ENCODE measurements at regions not wholly inside any gene's neighbourhood (a gene's known extent, or its start where the extent isn't known, plus 50 kb on each side); places are given as distances from the start of the nearest gene placed in this dataset.

GRCh38 chr5:20463206-20463605 lies 475.2 kb upstream of the CDH18 start:
- no peak for DNase-seq (ENCODE audit: low spot score in 2 of 2)
- H3K4me3 ChIP-seq: no peak overlapping the region
- no peaks in the 10 kb centered on the region for H3K27me3 ChIP-seq
- H3K27ac ChIP-seq: no peak overlapping the region
- H3K4me1 ChIP-seq: no peaks in the 10 kb centered on the region
- H3K9me3 ChIP-seq: no peaks in the 10 kb centered on the region
- no peaks in the 10 kb centered on the region for H3K36me3 ChIP-seq
- 46% methylated on average over 4 of the region's 4 CpGs for WGBS
- TF ChIP-seq CTCF (IDR thresholded peaks at IDR 0.05) (no peak), EP300 (IDR thresholded peaks at IDR 0.05) (no peak), POLR2AphosphoS5 (IDR thresholded peaks at IDR 0.05) (no peak), POLR2A (IDR thresholded peaks at IDR 0.05) (no peak)

- 90% methylated on average over 3 of the region's 3 CpGs for WGBS
- H3K9me3 ChIP-seq: no peaks in the 10 kb centered on the region
- no peaks in the 10 kb centered on the region for H3K36me3 ChIP-seq
- no peak for TF ChIP-seq EP300 (IDR thresholded peaks at IDR 0.05)
- no peak for TF ChIP-seq POLR2A (IDR thresholded peaks at IDR 0.05)
- TF ChIP-seq CTCF (IDR thresholded peaks at IDR 0.05): no peak
- TF ChIP-seq POLR2AphosphoS5 (IDR thresholded peaks at IDR 0.05): no peak
- DNase-seq (ENCODE audit: low spot score in 2 of 2): no peak
- H3K27ac ChIP-seq: no peak overlapping the region
- H3K27me3 ChIP-seq: no peaks in the 10 kb centered on the region
- H3K4me3 ChIP-seq: no peak overlapping the region
- H3K4me1 ChIP-seq: no peaks in the 10 kb centered on the region
Measured at GRCh38 chr5:20446121-20446520, 458.1 kb upstream of the CDH18 start.

- Histone ChIP-seq H3K36me3 (no peaks in the 10 kb centered on the region), H3K9me3 (no peaks in the 10 kb centered on the region)
Measured at GRCh38 chr5:20445326-20445860, 457.4 kb upstream of the CDH18 start.

GRCh38 chr5:20434786-20435185 lies 446.8 kb upstream of the CDH18 start:
- Histone ChIP-seq H3K36me3 (no peaks in the 10 kb centered on the region), H3K27me3 (no peaks in the 10 kb centered on the region), H3K4me1 (no peaks in the 10 kb centered on the region), H3K27ac (no peak overlapping the region), H3K9me3 (no peaks in the 10 kb centered on the region), H3K4me3 (no peak overlapping the region)
- TF ChIP-seq POLR2AphosphoS5 (IDR thresholded peaks at IDR 0.05) (no peak), EP300 (IDR thresholded peaks at IDR 0.05) (no peak), POLR2A (IDR thresholded peaks at IDR 0.05) (no peak), CTCF (IDR thresholded peaks at IDR 0.05) (no peak)
- 86% methylated on average over 3 of the region's 3 CpGs for WGBS
- DNase-seq (ENCODE audit: low spot score in 2 of 2): no peak

More at GRCh38 chr5:20445326-20445860, 457.4 kb upstream of the CDH18 start:
- Histone ChIP-seq H3K4me1 (no peaks in the 10 kb centered on the region), H3K4me3 (no peak overlapping the region), H3K27ac (no peak overlapping the region), H3K27me3 (no peaks in the 10 kb centered on the region)
- no peak for DNase-seq (ENCODE audit: low spot score in 2 of 2)
- WGBS: 38% methylated on average over 1 of the region's 1 CpG
- TF ChIP-seq CTCF (IDR thresholded peaks at IDR 0.05) (no peak), POLR2A (IDR thresholded peaks at IDR 0.05) (no peak), POLR2AphosphoS5 (IDR thresholded peaks at IDR 0.05) (no peak), EP300 (IDR thresholded peaks at IDR 0.05) (no peak)

GRCh38 chr5:20420991-20421595 lies 433.1 kb upstream of the CDH18 start:
- H3K4me1 ChIP-seq: no peaks in the 10 kb centered on the region
- H3K9me3 ChIP-seq: no peaks in the 10 kb centered on the region
- no peaks in the 10 kb centered on the region for H3K36me3 ChIP-seq
- DNase-seq (ENCODE audit: low spot score in 2 of 2): no peak
- TF ChIP-seq EP300 (IDR thresholded peaks at IDR 0.05) (no peak), POLR2A (IDR thresholded peaks at IDR 0.05) (no peak), POLR2AphosphoS5 (IDR thresholded peaks at IDR 0.05) (no peak)
- no peak overlapping the region for H3K27ac ChIP-seq
- H3K4me3 ChIP-seq: no peak overlapping the region
- 52% methylated on average over 4 of the region's 4 CpGs for WGBS
- H3K27me3 ChIP-seq: no peaks in the 10 kb centered on the region

Data from suprapubic skin (tissue), 4 donors.